HG02759 (cell line): ENCODE measurements at regions not wholly inside any gene's neighbourhood (a gene's known extent, or its start where the extent isn't known, plus 50 kb on each side); places are given as distances from the start of the nearest gene placed in this dataset.

Experiments used
- ATAC-seq: cut with Tn5 transposase; IDR thresholded peaks from one replicate; pipeline ENCODE4 v1.9.1; 2021; ENCODE audit warnings: mild to moderate bottlenecking, moderate library complexity; ENCODE audit not compliant: unreplicated experiment

GRCh38 chr20:56865055-56865454, 235.9 kb downstream of the TFAP2C start:
- ATAC-seq = no peak

- no peak for ATAC-seq
Measured at GRCh38 chr20:56867128-56867527, 238.0 kb downstream of the TFAP2C start.

DNA sequence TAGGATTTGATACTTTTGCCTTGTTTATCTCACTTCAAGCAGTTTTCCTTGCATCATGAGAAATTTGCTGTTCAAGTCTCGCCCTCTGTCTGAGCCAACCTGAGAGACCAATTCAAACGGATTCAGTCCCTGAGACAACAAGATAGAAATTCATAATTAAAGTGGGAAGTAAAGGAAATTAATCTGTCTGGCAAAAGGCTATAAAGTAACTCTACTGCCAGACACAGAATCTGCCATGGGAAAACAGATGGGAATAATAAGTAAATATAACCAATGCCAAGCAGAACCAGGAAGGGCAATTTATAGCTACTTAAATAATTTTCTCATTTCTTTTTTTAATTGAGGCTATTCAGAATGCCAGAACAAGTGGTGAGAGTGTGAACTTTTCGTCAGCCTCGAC, 239.6 kb downstream of the TFAP2C start:
- no peak for ATAC-seq

DNA sequence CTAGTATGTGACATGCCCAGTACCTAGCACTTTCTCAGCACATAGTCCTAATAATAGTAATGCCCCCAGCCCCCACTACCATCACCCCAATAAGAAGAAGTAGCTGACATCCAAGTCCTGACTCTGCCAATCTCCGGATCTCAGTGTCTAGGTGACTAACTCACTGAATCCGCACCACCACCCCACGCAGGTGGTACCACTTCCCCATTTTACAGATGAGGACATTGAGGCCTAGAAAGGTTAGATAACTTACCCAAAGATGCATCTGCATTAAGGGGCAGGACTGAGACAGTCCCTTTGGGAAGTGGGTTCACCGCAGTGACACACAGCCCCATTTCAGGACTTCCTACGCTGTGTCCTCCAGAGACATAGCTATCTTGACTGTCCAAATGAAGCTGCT, 241.2 kb downstream of the TFAP2C start:
- no peak for ATAC-seq

- ATAC-seq = no peak
Measured at GRCh38 chr20:56871691-56872090, 242.6 kb downstream of the TFAP2C start.

GRCh38 chr20:56872620-56873458, 243.7 kb downstream of the TFAP2C start:
- ATAC-seq = no peak

- ATAC-seq = no peak
Measured at GRCh38 chr20:56873836-56874235, 244.7 kb downstream of the TFAP2C start.

DNA sequence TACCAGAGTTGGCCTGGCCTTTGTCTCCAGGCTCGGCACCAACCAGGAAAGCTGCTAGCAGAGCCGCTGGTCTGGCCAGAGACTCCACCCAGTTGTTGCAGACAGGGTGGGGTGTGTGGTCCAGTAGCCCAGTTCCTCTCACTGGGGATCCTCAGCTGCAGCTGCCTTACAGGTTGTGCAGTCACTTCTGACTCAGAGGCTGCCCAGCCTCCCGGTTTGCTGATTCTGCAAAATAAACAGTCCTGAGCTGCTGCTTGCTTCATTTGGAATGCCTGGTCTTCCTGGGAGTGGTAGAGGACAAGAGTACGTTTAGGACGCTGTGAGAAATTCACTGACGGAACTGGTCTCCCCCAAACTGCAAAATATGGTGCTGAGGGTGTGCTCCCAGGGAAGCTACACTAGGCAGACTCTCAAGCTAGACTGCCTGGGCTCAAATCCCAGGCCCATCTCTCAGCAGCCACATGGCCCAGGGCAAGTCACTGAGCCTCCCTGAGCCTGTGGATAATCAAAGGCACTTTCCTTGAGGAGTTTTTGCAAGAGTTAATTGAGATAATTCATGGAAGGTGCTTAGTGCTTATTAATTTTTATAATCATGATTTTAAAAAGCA, 246.1 kb downstream of the TFAP2C start:
- no peak for ATAC-seq

GRCh38 chr20:56875803-56876202, 246.7 kb downstream of the TFAP2C start:
- no peak for ATAC-seq

- no peak for ATAC-seq
Measured at GRCh38 chr20:56885521-56885920, 256.4 kb downstream of the TFAP2C start.

- ATAC-seq = no peak
Measured at GRCh38 chr20:56890011-56890410, 260.9 kb downstream of the TFAP2C start.

- no peak for ATAC-seq
Measured at GRCh38 chr20:56893226-56893917, 264.3 kb downstream of the TFAP2C start.

DNA sequence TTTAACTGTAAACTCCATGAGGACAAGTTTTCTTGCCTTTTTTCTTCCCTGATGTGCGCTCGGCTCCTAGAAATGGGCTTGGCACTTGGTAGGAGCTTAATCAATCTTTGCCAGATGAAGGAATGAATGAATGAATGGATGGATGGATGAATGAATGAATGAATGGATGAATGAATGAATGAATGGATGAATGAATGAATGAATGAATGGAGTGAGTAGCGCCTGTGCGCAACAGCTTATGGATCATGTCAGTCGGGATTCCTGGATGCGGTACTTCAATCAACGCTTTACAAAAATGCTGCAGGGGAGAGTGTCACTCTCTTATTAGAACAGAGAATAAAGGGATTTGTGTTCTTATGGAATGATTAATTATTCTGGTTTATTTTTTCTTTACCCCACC, 267.3 kb downstream of the TFAP2C start:
- no peak for ATAC-seq

DNA sequence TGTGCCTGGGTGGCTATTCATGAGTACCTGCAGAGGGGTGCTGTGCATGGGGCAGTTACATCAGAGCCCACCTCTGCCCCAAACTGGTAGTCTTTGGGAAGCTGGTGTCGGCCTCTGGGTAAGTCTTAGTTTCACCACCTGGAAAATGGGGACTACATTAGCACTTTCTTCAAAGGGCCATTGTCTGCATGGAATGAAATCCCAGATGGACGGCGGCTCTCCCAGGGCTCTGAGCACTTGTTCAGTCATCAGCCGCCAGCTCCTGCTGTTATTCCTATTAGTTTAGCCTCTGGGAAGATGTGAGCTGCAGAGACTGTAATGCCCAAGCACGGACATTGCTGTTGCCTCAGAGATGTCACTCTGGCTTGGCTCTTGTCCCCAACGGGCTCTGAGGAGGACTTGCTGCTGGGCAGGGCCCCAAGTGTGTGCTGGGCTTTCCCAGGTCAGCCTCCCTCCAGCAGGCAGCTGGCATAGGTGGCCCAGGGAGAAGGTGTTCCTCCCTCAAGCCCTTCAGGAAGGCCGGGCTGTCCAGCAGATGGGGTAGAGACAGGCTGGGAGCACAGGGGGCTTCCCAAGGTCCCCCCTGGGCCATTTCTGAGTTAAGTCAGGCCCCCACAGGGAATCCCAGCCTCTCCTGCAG, 268.3 kb downstream of the TFAP2C start:
- no peak for ATAC-seq

GRCh38 chr20:56897958-56898349, 268.8 kb downstream of the TFAP2C start:
- no peak for ATAC-seq

- ATAC-seq = no peak
Measured at GRCh38 chr20:56899506-56899905, 270.4 kb downstream of the TFAP2C start.

GRCh38 chr20:56900252-56900651, 271.1 kb downstream of the TFAP2C start:
- no peak for ATAC-seq

DNA sequence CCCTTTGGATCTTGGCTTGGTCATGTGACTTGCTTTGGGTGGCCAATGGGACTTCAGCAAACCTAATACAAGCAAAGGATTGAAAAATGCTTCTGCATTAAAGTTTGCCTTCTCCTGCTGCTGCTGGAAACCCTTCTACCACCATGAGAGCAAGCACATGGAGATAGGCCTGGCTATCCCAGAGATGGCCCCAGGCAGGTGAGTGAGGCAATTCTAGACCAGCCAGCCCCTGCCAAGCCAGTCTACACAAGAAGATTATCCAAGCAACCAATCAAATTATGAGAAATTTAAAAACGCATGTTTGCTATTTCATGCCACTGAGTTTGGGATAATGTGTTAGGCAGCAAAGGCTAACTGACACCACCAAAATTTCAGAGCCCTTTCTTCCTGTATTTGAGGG, 274.3 kb downstream of the TFAP2C start:
- ATAC-seq = no peak

DNA sequence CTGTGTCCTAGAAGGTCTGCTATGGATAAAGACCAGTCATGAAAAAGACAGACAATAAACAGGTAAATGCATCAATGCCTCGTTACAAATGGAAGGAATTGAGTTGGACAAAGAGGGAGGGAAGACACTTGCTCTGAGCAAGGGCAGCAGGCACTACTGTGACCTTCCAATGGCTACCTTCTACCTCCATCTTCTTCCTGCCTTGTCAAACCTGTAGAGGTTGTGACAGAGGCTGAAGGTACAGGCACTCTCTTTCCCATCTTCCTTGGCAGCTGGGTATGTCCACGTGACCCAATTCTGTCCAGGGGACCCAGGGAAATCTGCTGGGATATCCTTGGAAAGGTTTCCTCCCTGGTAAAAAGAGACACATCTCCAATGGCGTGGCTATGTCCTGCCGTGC, 274.8 kb downstream of the TFAP2C start:
- ATAC-seq = no peak

DNA sequence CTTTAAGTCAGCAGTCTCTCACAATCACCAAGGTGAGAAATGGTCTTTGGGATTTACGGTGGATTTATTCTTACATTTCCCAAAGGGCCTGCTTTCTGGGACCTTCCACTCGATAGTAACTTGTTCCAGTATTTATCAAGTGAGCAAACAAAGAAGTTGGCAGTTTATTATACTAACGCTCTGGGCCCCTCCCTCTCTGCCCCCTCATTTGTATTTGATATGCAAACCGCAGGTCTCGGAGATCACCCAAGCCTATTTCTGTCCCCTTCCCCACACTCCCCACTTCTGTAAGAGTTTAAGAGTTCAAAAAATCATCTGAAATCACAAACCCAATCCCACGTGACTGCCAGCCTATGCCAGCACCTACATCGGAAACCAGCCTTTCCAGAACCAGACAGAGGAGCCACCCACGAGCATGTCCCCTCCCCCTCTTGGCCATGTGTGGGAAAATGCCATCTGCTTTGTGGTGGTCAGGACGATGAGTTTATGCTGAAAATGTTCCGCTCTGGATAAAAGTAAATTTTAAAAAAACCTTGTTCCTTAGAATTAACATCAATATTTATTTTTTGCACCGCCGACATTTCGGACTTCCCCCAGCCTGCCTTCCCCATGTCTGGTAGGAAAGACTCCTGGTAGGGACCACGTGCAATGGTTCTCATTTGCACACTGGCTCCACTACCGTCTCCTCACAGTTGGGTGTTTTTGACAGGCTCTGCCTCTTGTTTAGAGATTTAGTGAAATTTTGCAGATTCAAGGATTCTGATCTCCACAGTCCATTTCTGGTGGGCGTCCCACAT, 281.0 kb downstream of the TFAP2C start:
- no peak for ATAC-seq

DNA sequence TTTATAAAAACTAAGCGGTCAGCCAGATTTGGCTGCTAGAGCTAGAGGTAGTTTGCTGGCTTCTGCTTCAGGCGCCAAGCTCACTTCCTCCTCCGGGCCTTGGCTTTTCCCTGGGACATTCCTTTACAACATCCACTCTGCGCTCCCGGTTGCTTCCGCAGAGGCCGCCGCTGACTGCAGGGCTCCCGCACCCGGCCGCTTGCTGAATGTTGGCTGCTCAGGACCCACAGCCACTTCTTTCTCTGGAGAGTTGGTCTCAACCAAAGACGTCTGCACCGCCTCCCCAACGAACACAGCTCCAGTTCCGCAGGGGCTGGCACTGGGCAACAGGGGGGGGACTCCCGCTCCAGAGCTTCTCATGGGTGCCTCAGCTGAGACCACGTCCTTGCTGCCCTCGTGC, 282.8 kb downstream of the TFAP2C start:
- no peak for ATAC-seq
